GM21786 (cell line): ENCODE measurements at regions not wholly inside any gene's neighbourhood (a gene's known extent, or its start where the extent isn't known, plus 50 kb on each side); places are given as distances from the start of the nearest gene placed in this dataset.
"Not testable (repeated sequence)": the region's sequence is repeated elsewhere in the genome, so short reads cannot be mapped to it uniquely, and the experiment has no call there.

ENCODE experiments used
- ATAC-seq: cut with Tn5 transposase; IDR thresholded peaks from one replicate; pipeline ENCODE4 v1.9.1; 2021; ENCODE audit not compliant: unreplicated experiment

GRCh38 chr3:174336784-174337183 is 522.4 kb upstream of the NAALADL2 start:
- no peak for ATAC-seq

GRCh38 chr3:174337227-174337626 is 521.9 kb upstream of the NAALADL2 start:
- no peak for ATAC-seq

- ATAC-seq, result no peak
Observed at GRCh38 chr3:174340624-174341587, 518.2 kb upstream of the NAALADL2 start.

GRCh38 chr3:174342171-174342570 is 517.0 kb upstream of the NAALADL2 start:
- no peak for ATAC-seq

- ATAC-seq, result no peak
Observed at GRCh38 chr3:174342941-174343501, 516.1 kb upstream of the NAALADL2 start.

GRCh38 chr3:174346141-174346540 is 513.0 kb upstream of the NAALADL2 start:
- no peak for ATAC-seq

GRCh38 chr3:174346571-174346970 is 512.6 kb upstream of the NAALADL2 start:
- no peak for ATAC-seq

- ATAC-seq, result no peak
Observed at GRCh38 chr3:174347474-174348138, 511.5 kb upstream of the NAALADL2 start.

- ATAC-seq, result no peak
Observed at GRCh38 chr3:174352227-174352626, 506.9 kb upstream of the NAALADL2 start.

GRCh38 chr3:174355505-174355904 is 503.6 kb upstream of the NAALADL2 start:
- ATAC-seq, result no peak

- no peak for ATAC-seq
Observed at GRCh38 chr3:174356596-174356995, 502.5 kb upstream of the NAALADL2 start.

- ATAC-seq, result no peak
Observed at GRCh38 chr3:174358252-174358651, 500.9 kb upstream of the NAALADL2 start.

GRCh38 chr3:174362556-174362955 is 496.6 kb upstream of the NAALADL2 start:
- no peak for ATAC-seq

- ATAC-seq, result no peak
Observed at GRCh38 chr3:174363256-174363655, 495.9 kb upstream of the NAALADL2 start.

- no peak for ATAC-seq
Observed at GRCh38 chr3:174365796-174366195, 493.3 kb upstream of the NAALADL2 start.

- not testable (repeated sequence) for ATAC-seq
Observed at GRCh38 chr3:174366904-174367303, 492.2 kb upstream of the NAALADL2 start.

GRCh38 chr3:174376346-174376745 is 482.8 kb upstream of the NAALADL2 start:
- ATAC-seq, result no peak

- ATAC-seq, result no peak
Observed at GRCh38 chr3:174377096-174377495, 482.0 kb upstream of the NAALADL2 start.

- ATAC-seq, result no peak
Observed at GRCh38 chr3:174377684-174378083, 481.4 kb upstream of the NAALADL2 start.

- ATAC-seq, result no peak
Observed at GRCh38 chr3:174382878-174383277, 476.3 kb upstream of the NAALADL2 start.

GRCh38 chr3:174387736-174388135 is 471.4 kb upstream of the NAALADL2 start:
- ATAC-seq, result no peak

- no peak for ATAC-seq
Observed at GRCh38 chr3:174397848-174398247, 461.3 kb upstream of the NAALADL2 start.
